Fibroblast of lung (primary cell): ENCODE measurements at regions not wholly inside any gene's neighbourhood (a gene's known extent, or its start where the extent isn't known, plus 50 kb on each side); places are given as distances from the start of the nearest gene placed in this dataset.

Experiments used
- DNase-seq, 2 donors: peaks; one replicate each; pipeline versions ENCODE4 v3.0.0 to v3.0.0-alpha.2; 2010; ENCODE audit warnings: low read depth in 2 of 2
- H2AFZ ChIP-seq: 2 replicates; pipeline ENCODE4 v1.5.1; 2012; ENCODE audit warnings: low read length, control low read depth, inconsistent platforms
- H3K27ac ChIP-seq: 2 replicates; pipeline ENCODE4 v1.5.1; 2011; ENCODE audit warnings: low read length, control low read depth; ENCODE audit not compliant: insufficient read depth
- H3K27me3 ChIP-seq: 2 replicates; pipeline ENCODE4 v1.5.1; 2011; ENCODE audit warnings: mild to moderate bottlenecking, low read length; ENCODE audit not compliant: control insufficient read depth, insufficient read depth
- H3K36me3 ChIP-seq: 2 replicates; pipeline ENCODE4 v1.5.1; 2011; ENCODE audit warnings: low read length; ENCODE audit not compliant: control insufficient read depth, insufficient read depth
- H3K4me1 ChIP-seq: 2 replicates; pipeline ENCODE4 v1.5.1; 2011; ENCODE audit warnings: low read length; ENCODE audit not compliant: control insufficient read depth, insufficient read depth; ENCODE audit errors: extremely low read depth
- H3K4me2 ChIP-seq: 2 replicates; pipeline ENCODE4 v1.5.1; 2011; ENCODE audit warnings: low read length, control low read depth; ENCODE audit not compliant: insufficient read depth; ENCODE audit errors: extremely low read depth
- H3K4me3 ChIP-seq, 4 experiments: fragments of 200-600 bp in 1 of 4; sonication (generic) in 1 of 4; replicated peaks in 1 of 4; 2 replicates each; pipeline ENCODE4 v1.5.1; 2011 to 2016; ENCODE audit warnings: low read length in 4 of 4, low read depth in 3 of 4, mild to moderate bottlenecking in 3 of 4, control low read depth in 2 of 4, inconsistent platforms in 1 of 4, mixed read lengths in 1 of 4; ENCODE audit not compliant: insufficient read depth in 1 of 4; ENCODE audit errors: control extremely low read depth in 1 of 4
- H3K79me2 ChIP-seq: 2 replicates; pipeline ENCODE4 v1.5.1; 2012; ENCODE audit warnings: mild to moderate bottlenecking, low read length, inconsistent platforms; ENCODE audit not compliant: control insufficient read depth, insufficient read depth
- H3K9ac ChIP-seq: 2 replicates; pipeline ENCODE4 v1.5.1; 2011; ENCODE audit warnings: mild to moderate bottlenecking, low read length, control low read depth; ENCODE audit not compliant: insufficient read depth
- H3K9me3 ChIP-seq: 2 replicates; pipeline ENCODE4 v1.5.1; 2012; ENCODE audit warnings: low read depth, low read length; ENCODE audit not compliant: control insufficient read depth, insufficient read depth
- H4K20me1 ChIP-seq: 2 replicates; pipeline ENCODE4 v1.5.1; 2011; ENCODE audit warnings: low read length; ENCODE audit not compliant: control insufficient read depth, insufficient read depth; ENCODE audit errors: extremely low read depth
- EZH2 ChIP-seq: IDR thresholded peaks from 2 replicates; pipeline ENCODE4 v1.5.1; 2012; ENCODE audit warnings: low read length, control low read depth, mild to moderate bottlenecking; ENCODE audit errors: missing control alignments
- TF ChIP-seq, protein P1 (sequence below), 2 donors: IDR thresholded peaks in 1 of 2; conservative IDR thresholded peaks in 1 of 2; 1 replicate in 1 of 2; 2 replicates in 1 of 2; pipeline ENCODE4 v1.5.1; 2011 to 2012; ENCODE audit warnings: low read length in 2 of 2, control low read depth in 1 of 2, inconsistent platforms in 1 of 2, low read depth in 1 of 2, mild to moderate bottlenecking in 1 of 2

DNA sequence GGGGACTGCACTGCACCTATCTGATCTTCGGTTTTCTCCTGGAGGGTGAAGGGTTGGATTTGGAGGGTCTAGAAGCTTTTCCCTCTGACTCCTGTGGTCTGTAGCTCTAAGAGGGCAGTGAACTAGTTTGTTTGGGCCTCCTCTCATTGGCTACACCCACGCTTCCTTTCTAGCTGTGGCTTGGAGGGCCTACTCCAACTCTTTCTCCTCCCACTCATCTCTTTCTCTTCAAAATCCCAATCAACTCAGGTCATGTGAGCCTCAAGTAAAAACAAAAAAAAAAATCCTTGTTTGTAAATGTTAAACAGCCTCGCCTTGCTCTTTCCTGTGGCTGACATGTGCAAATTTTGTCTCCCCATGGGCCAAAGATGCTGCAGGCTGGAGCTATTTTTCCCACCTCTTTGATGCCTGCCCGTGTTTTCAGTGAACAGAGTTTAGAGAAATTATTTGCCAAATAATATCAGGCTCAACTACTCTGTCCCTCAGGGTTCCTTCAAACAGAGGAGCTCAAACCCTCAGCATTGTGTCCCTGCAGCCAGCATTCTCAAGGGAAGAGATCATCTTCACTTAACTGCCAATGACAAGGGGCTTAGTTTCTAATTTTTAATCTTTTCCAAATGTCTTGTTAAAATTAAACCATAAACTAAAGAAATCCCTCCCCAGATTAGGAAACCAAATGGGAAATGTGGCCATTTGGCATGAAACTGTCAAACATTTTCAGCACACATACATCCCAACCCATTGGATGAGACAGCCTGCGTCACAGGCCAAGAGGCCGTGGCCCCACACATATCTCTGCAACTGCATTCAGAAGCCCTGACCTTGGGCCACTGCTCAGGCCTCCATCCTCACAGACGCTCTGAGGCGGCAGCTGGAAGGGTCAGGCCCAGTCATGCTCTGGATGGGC lies 114.8 kb upstream of the THBS1 start:
- Histone ChIP-seq H3K9me3 (no peaks in the 10 kb centered on the region), H3K27ac (peak overlapping the region; percentile 79), H3K4me2 (no peak overlapping the region), H3K79me2 (no peaks in the 10 kb centered on the region), H3K27me3 (no peaks in the 10 kb centered on the region), H2AFZ (no peak overlapping the region), H3K4me3 (no peak overlapping the region), H3K9ac (peak overlapping the region; percentile 25), H3K36me3 (no peaks in the 10 kb centered on the region), H4K20me1 (no peaks in the 10 kb centered on the region), H3K4me1 (peaks cover 15% of the 10 kb centered on the region)
- no peak for TF ChIP-seq EZH2
- TF ChIP-seq, protein P1, sequence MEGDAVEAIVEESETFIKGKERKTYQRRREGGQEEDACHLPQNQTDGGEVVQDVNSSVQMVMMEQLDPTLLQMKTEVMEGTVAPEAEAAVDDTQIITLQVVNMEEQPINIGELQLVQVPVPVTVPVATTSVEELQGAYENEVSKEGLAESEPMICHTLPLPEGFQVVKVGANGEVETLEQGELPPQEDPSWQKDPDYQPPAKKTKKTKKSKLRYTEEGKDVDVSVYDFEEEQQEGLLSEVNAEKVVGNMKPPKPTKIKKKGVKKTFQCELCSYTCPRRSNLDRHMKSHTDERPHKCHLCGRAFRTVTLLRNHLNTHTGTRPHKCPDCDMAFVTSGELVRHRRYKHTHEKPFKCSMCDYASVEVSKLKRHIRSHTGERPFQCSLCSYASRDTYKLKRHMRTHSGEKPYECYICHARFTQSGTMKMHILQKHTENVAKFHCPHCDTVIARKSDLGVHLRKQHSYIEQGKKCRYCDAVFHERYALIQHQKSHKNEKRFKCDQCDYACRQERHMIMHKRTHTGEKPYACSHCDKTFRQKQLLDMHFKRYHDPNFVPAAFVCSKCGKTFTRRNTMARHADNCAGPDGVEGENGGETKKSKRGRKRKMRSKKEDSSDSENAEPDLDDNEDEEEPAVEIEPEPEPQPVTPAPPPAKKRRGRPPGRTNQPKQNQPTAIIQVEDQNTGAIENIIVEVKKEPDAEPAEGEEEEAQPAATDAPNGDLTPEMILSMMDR (conservative IDR thresholded peaks at IDR 0.05 in 1 of 2, IDR thresholded peaks at IDR 0.05 in 1 of 2; ENCODE audit: low read depth in 1 of 2, low read length in 2 of 2): no peak
- peak in 1 of 2 donors; percentile 93 for DNase-seq

DNA sequence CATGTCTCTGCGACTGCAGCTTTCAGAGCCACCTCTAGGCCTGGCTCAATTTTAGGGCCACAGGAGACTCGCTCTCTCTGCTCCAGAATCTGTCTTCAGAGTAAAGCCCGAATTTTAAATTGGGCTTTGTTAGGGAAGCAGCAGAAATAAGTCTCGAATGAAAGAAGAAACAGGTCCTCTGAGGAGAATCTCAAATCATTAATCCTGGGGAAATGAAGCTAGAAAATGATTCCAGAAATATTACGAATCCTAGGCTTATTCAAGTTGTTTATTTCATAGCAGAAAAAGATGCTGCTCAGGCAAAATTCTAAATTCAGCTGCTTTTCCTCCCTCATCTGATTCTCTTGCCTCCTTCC lies 114.2 kb upstream of the THBS1 start:
- Histone ChIP-seq H3K27me3 (no peaks in the 10 kb centered on the region), H2AFZ (no peak overlapping the region), H3K9me3 (no peaks in the 10 kb centered on the region), H3K9ac (peak overlapping the region; percentile 28), H3K79me2 (no peaks in the 10 kb centered on the region), H4K20me1 (no peaks in the 10 kb centered on the region), H3K4me3 (no peak overlapping the region), H3K27ac (peak overlapping the region; percentile 79), H3K4me1 (peaks cover 15% of the 10 kb centered on the region), H3K4me2 (no peak overlapping the region), H3K36me3 (no peaks in the 10 kb centered on the region)
- TF ChIP-seq, protein P1 (conservative IDR thresholded peaks at IDR 0.05 in 1 of 2, IDR thresholded peaks at IDR 0.05 in 1 of 2; ENCODE audit: low read depth in 1 of 2, low read length in 2 of 2): peak in 1 of 2 donors; percentile 13
- TF ChIP-seq EZH2: no peak
- DNase-seq: no peak

GRCh38 chr15:39468331-39468730 lies 112.5 kb upstream of the THBS1 start:
- Histone ChIP-seq H3K79me2 (no peaks in the 10 kb centered on the region), H3K4me2 (no peak overlapping the region), H3K27me3 (no peaks in the 10 kb centered on the region), H3K4me3 (no peak overlapping the region), H4K20me1 (no peaks in the 10 kb centered on the region), H3K27ac (no peak overlapping the region), H3K4me1 (peaks cover 12% of the 10 kb centered on the region), H3K9ac (no peak overlapping the region), H2AFZ (no peak overlapping the region), H3K36me3 (no peaks in the 10 kb centered on the region), H3K9me3 (no peaks in the 10 kb centered on the region)
- DNase-seq: peak in 1 of 2 donors; percentile 19
- TF ChIP-seq EZH2: no peak
- TF ChIP-seq, protein P1 (conservative IDR thresholded peaks at IDR 0.05 in 1 of 2, IDR thresholded peaks at IDR 0.05 in 1 of 2; ENCODE audit: low read depth in 1 of 2, low read length in 2 of 2): no peak
